ENCODE measurements at regions not wholly inside any gene's neighbourhood (a gene's known extent, or its start where the extent isn't known, plus 50 kb on each side); places are given as distances from the start of the nearest gene placed in this dataset.

DNA sequence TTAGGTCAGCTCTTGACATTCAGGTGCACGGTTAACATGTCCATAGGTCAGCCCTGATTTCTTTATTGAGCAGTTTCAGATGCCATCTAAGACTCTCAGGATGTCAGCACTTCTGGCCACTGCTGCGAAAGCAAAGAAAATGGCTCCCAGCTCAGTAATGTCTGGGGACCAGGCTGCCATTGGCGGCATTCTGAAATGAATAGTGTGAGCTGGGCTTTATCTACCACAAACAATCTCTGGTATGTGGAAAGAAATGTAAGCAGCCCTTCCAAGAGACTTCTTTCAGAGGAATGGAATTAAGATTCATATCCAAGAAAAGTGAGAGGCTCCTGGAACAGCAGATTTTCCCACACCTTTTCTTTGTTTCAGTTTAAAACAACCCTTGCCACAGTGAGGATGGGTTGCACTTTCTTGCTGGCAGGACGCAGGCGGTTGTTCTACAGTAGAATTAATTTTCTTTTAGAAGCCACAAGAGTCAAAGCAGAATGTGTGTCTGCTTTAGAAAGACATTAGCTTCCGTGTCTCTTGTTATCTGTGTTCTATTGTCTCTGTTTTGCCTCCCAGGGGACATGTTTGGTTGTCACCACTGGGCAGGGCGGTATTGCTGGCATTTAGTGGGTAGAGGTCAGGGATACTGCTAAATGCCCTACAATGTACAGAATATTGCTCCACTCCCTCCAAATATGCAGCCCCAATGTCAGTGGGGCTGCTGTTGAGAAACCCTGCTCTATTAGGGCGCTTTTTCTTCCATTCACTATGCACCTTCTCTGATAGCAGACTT lies 149.9 kb upstream of the ANKH start:
- peak overlapping the region; percentile 87 for H3K18ac ChIP-seq (ENCODE audit: low read depth, low read length)
- H3K36me3 ChIP-seq (ENCODE audit: control insufficient read depth, insufficient read depth, low read length): no peaks in the 10 kb centered on the region
- H3K9ac ChIP-seq (ENCODE audit: low read depth, low read length): no peak overlapping the region
- H2BK20ac ChIP-seq (ENCODE audit: low read depth, low read length): peak overlapping the region; percentile 97
- peak overlapping the region; percentile 92 for H4K91ac ChIP-seq (ENCODE audit: insufficient read depth, low read depth, low read length)
- intact Hi-C loops (cut with micrococcal nuclease) (loop anchor here (5.0 kb wide), 1 partner anchor 976 kb away; no protein-coding TSS in a partner anchor), dilution Hi-C loops (cut with HindIII; ENCODE audit: low sequenced_read_pairs, unreplicated experiment) (no loop called here), in situ Hi-C loops (cut with MboI; ENCODE audit: low sequenced_read_pairs) (loop anchor here (25.0 kb wide), 1 partner anchor 609 kb away; no protein-coding TSS in a partner anchor)
- peak overlapping the region; percentile 39 to 89 for H4K8ac ChIP-seq (ENCODE audit: low read depth in 2 of 2, low read length in 2 of 2)
- peak overlapping the region; percentile 73; the same call in 1 of the 2 replicates for H3K23ac ChIP-seq (ENCODE audit: low read depth, low read length)
- peaks cover 10% of the 10 kb centered on the region for H3K4me1 ChIP-seq (ENCODE audit: control insufficient read depth, insufficient read depth, low read length)
- peak overlapping the region; percentile 39; the same call in 1 of the 2 replicates for H3K4me2 ChIP-seq (ENCODE audit: low read depth, low read length)
- H3K4ac ChIP-seq (ENCODE audit: low read depth, low read length): peak overlapping the region; percentile 91
- no peaks in the 10 kb centered on the region for H3K79me1 ChIP-seq (ENCODE audit: low read depth in 1 of 2, low read length in 2 of 2)
- POLR2A ChIA-PET (ENCODE audit: unreplicated experiment): no interaction called here
- peak overlapping the region; percentile 87 for H4K5ac ChIP-seq (ENCODE audit: low read depth, low read length)
- peaks cover 5% of the 10 kb centered on the region for H3K9me3 ChIP-seq (ENCODE audit: control insufficient read depth, insufficient read depth, low read length)
- H3K56ac ChIP-seq (ENCODE audit: extremely low read depth, insufficient read depth, low read length): peak overlapping the region; percentile 53; the same call in 1 of the 2 replicates
- peak overlapping the region; percentile 78 for H3K14ac ChIP-seq (replicated peaks; ENCODE audit: low read depth, low read length)
- no peaks in the 10 kb centered on the region for H3K9me1 ChIP-seq (ENCODE audit: insufficient read depth, low read length)
- WGBS, 2 experiments (ENCODE audit: extremely low coverage in 2 of 2, insufficient read length in 1 of 2): 60% methylated on average over 1 of the region's 8 CpGs; no CpG with 5 or more reads in 1 of the 2 experiments
- no peaks in the 10 kb centered on the region for H3K27me3 ChIP-seq (ENCODE audit: control insufficient read depth, insufficient read depth, low read length)
- peak overlapping the region; percentile 67; the same call in 1 of the 2 replicates for H2AK5ac ChIP-seq (ENCODE audit: low read depth, low read length)
- H2BK15ac ChIP-seq (ENCODE audit: low read depth, low read length): peak overlapping the region; percentile 46; the same call in 2 of the 3 replicates
- no peak overlapping the region for H3K4me3 ChIP-seq (ENCODE audit: insufficient read depth, low read depth, low read length)
- no peak for TF ChIP-seq MAZ (IDR thresholded peaks at IDR 0.05; ENCODE audit: borderline replicate concordance, low read depth, low read length)
- TF ChIP-seq FOS (IDR thresholded peaks at IDR 0.05; ENCODE audit: low read depth, low read length): no peak
- TF ChIP-seq ELK1 (IDR thresholded peaks at IDR 0.05; ENCODE audit: borderline replicate concordance, low read depth, low read length): no peak
- no peak for TF ChIP-seq USF2 (IDR thresholded peaks at IDR 0.05; ENCODE audit: low read depth, low read length)
- no peak for TF ChIP-seq MXI1 (IDR thresholded peaks at IDR 0.05; ENCODE audit: borderline replicate concordance, low read depth, low read length)
- no peak for TF ChIP-seq RFX5 (IDR thresholded peaks at IDR 0.05; ENCODE audit: low read depth, low read length)
- TF ChIP-seq CHD1 (IDR thresholded peaks at IDR 0.05; ENCODE audit: low read depth, low read length): no peak
- TF ChIP-seq CEBPB (IDR thresholded peaks at IDR 0.05; ENCODE audit: low read depth, low read length): no peak
- TF ChIP-seq RCOR1 (IDR thresholded peaks at IDR 0.05; ENCODE audit: insufficient replicate concordance, low read length): no peak
- TF ChIP-seq BHLHE40 (IDR thresholded peaks at IDR 0.05; ENCODE audit: low read depth, low read length): no peak
- no peaks in the 10 kb centered on the region for H4K20me1 ChIP-seq (ENCODE audit: insufficient read depth, low read length)
- CTCF ChIA-PET: interaction anchor here (1.3 kb wide), 2 partner anchors 18 to 84 kb away, joined by 3 to 5 read pairs; no protein-coding TSS in a partner anchor
- H2AK9ac ChIP-seq (replicated peaks; ENCODE audit: low read depth, low read length, poor library complexity): no peak overlapping the region
- peak overlapping the region; percentile 86 for H2BK5ac ChIP-seq (ENCODE audit: low read depth, low read length, poor library complexity, severe bottlenecking)
- DNase-seq (peak; percentile 80), ATAC-seq (ENCODE audit: low read depth) (peak; percentile 89)
- peak overlapping the region; percentile 98 for H2BK120ac ChIP-seq (ENCODE audit: low read depth, low read length)
- no TSS peak for BruUV-seq (replicated peaks)
- H3K27ac ChIP-seq (ENCODE audit: insufficient read depth, low read length): peak overlapping the region; percentile 82
- H2AFZ ChIP-seq (replicated peaks; ENCODE audit: low read length, poor library complexity): peak overlapping the region; percentile 71

Measured in IMR-90 (cell line).